ENCODE measurements at regions not wholly inside any gene's neighbourhood (a gene's known extent, or its start where the extent isn't known, plus 50 kb on each side); places are given as distances from the start of the nearest gene placed in this dataset.

DNA sequence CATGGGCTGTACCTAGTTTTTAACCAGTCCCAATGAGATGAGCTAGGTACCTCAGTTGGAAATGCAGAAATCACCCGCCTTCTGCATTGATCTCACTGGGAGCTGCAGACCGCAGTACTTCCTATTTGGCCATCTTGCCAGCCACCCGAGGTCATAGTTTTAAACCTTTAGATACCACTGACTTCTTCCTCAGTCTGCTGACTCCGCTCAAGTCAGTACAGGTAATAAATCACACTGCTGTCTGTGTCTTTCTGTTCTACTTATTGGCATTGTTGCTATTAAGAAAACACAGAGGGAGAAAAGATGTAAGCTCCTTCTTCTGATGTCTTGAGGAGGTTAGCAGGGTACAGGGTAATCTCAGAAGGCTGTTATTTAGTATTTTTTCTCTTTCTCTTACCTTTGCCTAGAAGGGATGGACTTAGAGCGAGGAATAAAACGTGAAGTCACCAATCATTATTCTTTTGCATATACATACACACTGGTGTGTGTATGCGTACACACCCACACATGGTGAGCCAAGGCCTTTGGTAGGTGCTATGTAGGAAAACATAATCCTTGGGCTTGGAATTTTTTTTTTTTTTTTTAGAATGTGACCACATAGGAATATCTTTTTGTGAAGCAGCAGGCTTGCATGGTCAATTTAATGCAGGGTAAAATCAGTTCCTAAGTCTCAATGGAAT is 197.2 kb downstream of the EDEM1 start:
- POLR2A ChIA-PET: interaction anchor here (0.6 kb wide), 1 partner anchor 8 kb away, joined by 3 read pairs; no protein-coding TSS in a partner anchor
- no peak for DNase-seq (ENCODE audit: low spot score)
- Histone ChIP-seq H3K79me2 (ENCODE audit: insufficient read depth, low read depth, low read length) (no peaks in the 10 kb centered on the region), H3K9me2 (ENCODE audit: insufficient read depth, low read length) (no peaks in the 10 kb centered on the region), H3K36me3 (ENCODE audit: insufficient read depth, low read length) (no peaks in the 10 kb centered on the region), H3K4me1 (ENCODE audit: insufficient read depth, low read length, poor library complexity, severe bottlenecking) (peaks cover 4% of the 10 kb centered on the region), H3K27ac (ENCODE audit: low read depth, low read length, poor library complexity, severe bottlenecking) (no peak overlapping the region), H2AFZ (ENCODE audit: low read length) (no peak overlapping the region), H4K20me1 (ENCODE audit: insufficient read depth, low read length) (no peaks in the 10 kb centered on the region), H3K4me3 (ENCODE audit: low read depth, low read length, poor library complexity, severe bottlenecking) (no peak overlapping the region), H3K4me2 (ENCODE audit: low read length) (no peak overlapping the region), H3K9me3 (ENCODE audit: low read length) (no peaks in the 10 kb centered on the region)
- CTCF ChIA-PET (ENCODE audit: unreplicated experiment): no interaction called here
- no TSS peak for BruUV-seq (replicated peaks)
- intact Hi-C loops (cut with micrococcal nuclease; ENCODE audit: unreplicated experiment): no loop called here
- TF ChIP-seq EZH2phosphoT487 (IDR thresholded peaks at IDR 0.05; ENCODE audit: borderline replicate concordance, low read depth, low read length) (no peak), CTCF (conservative IDR thresholded peaks at IDR 0.05; ENCODE audit: low read length) (no peak)

GRCh38 chr3:5388091-5388490 is 200.6 kb downstream of the EDEM1 start:
- TF ChIP-seq CTCF (conservative IDR thresholded peaks at IDR 0.05; ENCODE audit: low read length) (no peak), EZH2phosphoT487 (IDR thresholded peaks at IDR 0.05; ENCODE audit: borderline replicate concordance, low read depth, low read length) (no peak)
- peaks cover 23% of the 10 kb centered on the region for H3K4me1 ChIP-seq (ENCODE audit: insufficient read depth, low read length, poor library complexity, severe bottlenecking)
- no peaks in the 10 kb centered on the region for H3K36me3 ChIP-seq (ENCODE audit: insufficient read depth, low read length)
- no peak overlapping the region for H3K4me3 ChIP-seq (ENCODE audit: low read depth, low read length, poor library complexity, severe bottlenecking)
- intact Hi-C loops (cut with micrococcal nuclease; ENCODE audit: unreplicated experiment): no loop called here
- no peaks in the 10 kb centered on the region for H3K9me2 ChIP-seq (ENCODE audit: insufficient read depth, low read length)
- ChIA-PET CTCF (ENCODE audit: unreplicated experiment) (no interaction called here), POLR2A (interaction anchor here (0.6 kb wide), 2 partner anchors 301 to 379 kb away, joined by 3 read pairs; no protein-coding TSS in a partner anchor)
- DNase-seq (ENCODE audit: low spot score): no peak
- no TSS peak for BruUV-seq (replicated peaks)
- no peaks in the 10 kb centered on the region for H4K20me1 ChIP-seq (ENCODE audit: insufficient read depth, low read length)
- no peaks in the 10 kb centered on the region for H3K79me2 ChIP-seq (ENCODE audit: insufficient read depth, low read depth, low read length)
- no peaks in the 10 kb centered on the region for H3K9me3 ChIP-seq (ENCODE audit: low read length)
- no peak overlapping the region for H3K27ac ChIP-seq (ENCODE audit: low read depth, low read length, poor library complexity, severe bottlenecking)
- no peak overlapping the region for H3K4me2 ChIP-seq (ENCODE audit: low read length)
- no peak overlapping the region for H2AFZ ChIP-seq (ENCODE audit: low read length)

DNA sequence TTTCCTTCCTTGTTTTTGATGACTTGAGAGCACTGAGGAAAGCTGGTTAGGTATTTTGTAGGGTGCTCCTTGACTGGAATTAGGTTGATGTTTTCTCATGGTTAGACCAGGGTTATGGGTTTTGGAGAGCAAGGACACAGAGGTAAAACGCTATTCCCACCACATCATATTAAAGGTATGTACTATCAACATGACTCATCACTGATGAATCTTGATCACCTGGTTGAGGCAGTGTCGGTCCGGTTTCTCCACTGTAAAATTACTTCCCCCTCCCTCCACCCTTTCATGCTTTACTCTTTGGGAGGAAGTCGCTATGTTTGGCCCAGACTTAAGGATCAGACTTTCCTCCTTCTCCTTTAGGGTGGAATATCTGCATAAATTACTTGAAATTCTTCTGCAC is 201.6 kb downstream of the EDEM1 start:
- intact Hi-C loops (cut with micrococcal nuclease; ENCODE audit: unreplicated experiment): no loop called here
- ChIA-PET CTCF (ENCODE audit: unreplicated experiment) (no interaction called here), POLR2A (interaction anchor here (0.7 kb wide), 1 partner anchor 72 kb away, joined by 5 read pairs; no protein-coding TSS in a partner anchor)
- no peaks in the 10 kb centered on the region for H4K20me1 ChIP-seq (ENCODE audit: insufficient read depth, low read length)
- no peaks in the 10 kb centered on the region for H3K36me3 ChIP-seq (ENCODE audit: insufficient read depth, low read length)
- H3K27ac ChIP-seq (ENCODE audit: low read depth, low read length, poor library complexity, severe bottlenecking): no peak overlapping the region
- no peak overlapping the region for H3K4me3 ChIP-seq (ENCODE audit: low read depth, low read length, poor library complexity, severe bottlenecking)
- no peak overlapping the region for H3K4me2 ChIP-seq (ENCODE audit: low read length)
- BruUV-seq (replicated peaks): no TSS peak
- no peak for DNase-seq (ENCODE audit: low spot score)
- no peak for TF ChIP-seq EZH2phosphoT487 (IDR thresholded peaks at IDR 0.05; ENCODE audit: borderline replicate concordance, low read depth, low read length)
- no peak for TF ChIP-seq CTCF (conservative IDR thresholded peaks at IDR 0.05; ENCODE audit: low read length)
- H3K9me3 ChIP-seq (ENCODE audit: low read length): no peaks in the 10 kb centered on the region
- no peaks in the 10 kb centered on the region for H3K79me2 ChIP-seq (ENCODE audit: insufficient read depth, low read depth, low read length)
- no peak overlapping the region for H2AFZ ChIP-seq (ENCODE audit: low read length)
- peaks cover 23% of the 10 kb centered on the region for H3K4me1 ChIP-seq (ENCODE audit: insufficient read depth, low read length, poor library complexity, severe bottlenecking)
- H3K9me2 ChIP-seq (ENCODE audit: insufficient read depth, low read length): no peaks in the 10 kb centered on the region

Data from OCI-LY7 (cell line).